ENCODE measurements at regions not wholly inside any gene's neighbourhood (a gene's known extent, or its start where the extent isn't known, plus 50 kb on each side); places are given as distances from the start of the nearest gene placed in this dataset.

- Histone ChIP-seq H3K4me2 (ENCODE audit: low read depth, low read length, poor library complexity, severe bottlenecking) (no peak overlapping the region), H4K20me1 (ENCODE audit: low read depth, low read length) (no peaks in the 10 kb centered on the region)
Measured at GRCh38 chr2:226077841-226078240, 678.3 kb downstream of the NYAP2 start.

GRCh38 chr2:226077031-226077430 is 677.5 kb downstream of the NYAP2 start:
- Histone ChIP-seq H3K4me2 (ENCODE audit: low read depth, low read length, poor library complexity, severe bottlenecking) (no peak overlapping the region), H3K4me3 (ENCODE audit: insufficient read depth, low read length, poor library complexity, severe bottlenecking) (no peak overlapping the region), H3K27ac (ENCODE audit: low read depth, low read length) (no peak overlapping the region), H3K9ac (ENCODE audit: low read length) (no peak overlapping the region), H3K79me2 (ENCODE audit: insufficient read depth, low read length) (no peaks in the 10 kb centered on the region), H3K9me3 (ENCODE audit: insufficient read depth, low read length) (no peaks in the 10 kb centered on the region), H4K20me1 (ENCODE audit: low read depth, low read length) (no peaks in the 10 kb centered on the region), H3K27me3 (ENCODE audit: low read length) (no peaks in the 10 kb centered on the region), H3K9me2 (replicated peaks; ENCODE audit: insufficient read depth, low read length) (no peaks in the 10 kb centered on the region), H2AFZ (ENCODE audit: low read depth, low read length, severe bottlenecking) (no peak overlapping the region), H3F3A (ENCODE audit: insufficient read depth) (no peaks in the 10 kb centered on the region), H3K36me3 (ENCODE audit: low read length) (no peaks in the 10 kb centered on the region)
- TF ChIP-seq EZH2phosphoT487 (conservative IDR thresholded peaks at IDR 0.05; ENCODE audit: low read length) (no peak), CTCF (IDR thresholded peaks at IDR 0.05; ENCODE audit: insufficient read depth, low read length, poor library complexity, severe bottlenecking) (no peak)

More at GRCh38 chr2:226077841-226078240, 678.3 kb downstream of the NYAP2 start:
- TF ChIP-seq EZH2phosphoT487 (conservative IDR thresholded peaks at IDR 0.05; ENCODE audit: low read length): no peak
- TF ChIP-seq CTCF (IDR thresholded peaks at IDR 0.05; ENCODE audit: insufficient read depth, low read length, poor library complexity, severe bottlenecking): no peak
- no peak overlapping the region for H2AFZ ChIP-seq (ENCODE audit: low read depth, low read length, severe bottlenecking)
- H3K9me2 ChIP-seq (replicated peaks; ENCODE audit: insufficient read depth, low read length): no peaks in the 10 kb centered on the region
- no peaks in the 10 kb centered on the region for H3K9me3 ChIP-seq (ENCODE audit: insufficient read depth, low read length)
- H3K27ac ChIP-seq (ENCODE audit: low read depth, low read length): no peak overlapping the region
- no peaks in the 10 kb centered on the region for H3K27me3 ChIP-seq (ENCODE audit: low read length)
- H3F3A ChIP-seq (ENCODE audit: insufficient read depth): no peaks in the 10 kb centered on the region
- no peak overlapping the region for H3K4me3 ChIP-seq (ENCODE audit: insufficient read depth, low read length, poor library complexity, severe bottlenecking)
- no peaks in the 10 kb centered on the region for H3K79me2 ChIP-seq (ENCODE audit: insufficient read depth, low read length)
- no peaks in the 10 kb centered on the region for H3K36me3 ChIP-seq (ENCODE audit: low read length)
- no peak overlapping the region for H3K9ac ChIP-seq (ENCODE audit: low read length)

- no peaks in the 10 kb centered on the region for H3K9me2 ChIP-seq (replicated peaks; ENCODE audit: insufficient read depth, low read length)
- H3K4me2 ChIP-seq (ENCODE audit: low read depth, low read length, poor library complexity, severe bottlenecking): no peak overlapping the region
- H3K9ac ChIP-seq (ENCODE audit: low read length): no peak overlapping the region
- no peaks in the 10 kb centered on the region for H3K79me2 ChIP-seq (ENCODE audit: insufficient read depth, low read length)
- H4K20me1 ChIP-seq (ENCODE audit: low read depth, low read length): no peaks in the 10 kb centered on the region
- H2AFZ ChIP-seq (ENCODE audit: low read depth, low read length, severe bottlenecking): no peak overlapping the region
- H3F3A ChIP-seq (ENCODE audit: insufficient read depth): no peaks in the 10 kb centered on the region
- no peaks in the 10 kb centered on the region for H3K27me3 ChIP-seq (ENCODE audit: low read length)
- no peak overlapping the region for H3K4me3 ChIP-seq (ENCODE audit: insufficient read depth, low read length, poor library complexity, severe bottlenecking)
- TF ChIP-seq CTCF (IDR thresholded peaks at IDR 0.05; ENCODE audit: insufficient read depth, low read length, poor library complexity, severe bottlenecking) (no peak), EZH2phosphoT487 (conservative IDR thresholded peaks at IDR 0.05; ENCODE audit: low read length) (no peak)
- no peaks in the 10 kb centered on the region for H3K36me3 ChIP-seq (ENCODE audit: low read length)
- no peaks in the 10 kb centered on the region for H3K9me3 ChIP-seq (ENCODE audit: insufficient read depth, low read length)
- no peak overlapping the region for H3K27ac ChIP-seq (ENCODE audit: low read depth, low read length)
Measured at GRCh38 chr2:226076529-226076928, 677.0 kb downstream of the NYAP2 start.
